Cerebellar cortex (tissue), 1 donor: ENCODE measurements at regions not wholly inside any gene's neighbourhood (a gene's known extent, or its start where the extent isn't known, plus 50 kb on each side); places are given as distances from the start of the nearest gene placed in this dataset.

Experiments
- DNase-seq: peaks from one replicate; pipeline ENCODE4 v3.0.0-alpha.2; 2015; ENCODE audit warnings: low spot score

DNA sequence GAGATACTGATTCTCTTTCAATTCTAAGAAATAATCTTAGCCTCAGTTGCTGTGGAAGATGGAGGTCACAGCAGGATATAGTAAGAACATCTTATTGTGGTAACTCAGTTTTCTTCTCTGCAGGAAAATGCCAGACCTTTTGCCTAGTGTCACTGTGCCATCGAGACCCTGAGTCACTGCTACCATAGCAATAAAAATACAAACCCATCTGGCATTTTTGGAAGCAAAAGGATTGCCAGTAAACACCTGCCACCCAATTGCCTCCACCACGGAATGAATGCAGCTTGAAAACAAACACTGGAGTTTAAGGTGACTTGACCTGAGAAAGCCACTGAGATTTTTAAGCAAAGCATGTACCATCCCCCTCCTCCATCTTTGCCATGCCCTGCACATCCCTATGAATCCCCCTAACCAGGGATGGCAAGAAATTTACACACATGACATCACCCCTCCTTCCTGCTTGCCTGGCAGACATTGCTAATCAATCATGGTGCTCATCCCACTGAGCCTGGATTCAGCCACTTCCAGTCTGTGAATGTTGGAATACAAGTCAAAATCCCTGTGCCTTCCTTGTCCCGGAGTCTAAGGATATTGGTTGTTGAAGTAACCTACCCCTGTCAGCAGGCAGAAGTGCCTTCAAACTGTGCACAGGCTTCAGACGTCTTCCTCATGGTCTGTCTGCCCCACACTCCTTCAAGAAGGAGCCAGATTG lies 59.6 kb upstream of the MAMLD1 start:
- DNase-seq: no peak

DNA sequence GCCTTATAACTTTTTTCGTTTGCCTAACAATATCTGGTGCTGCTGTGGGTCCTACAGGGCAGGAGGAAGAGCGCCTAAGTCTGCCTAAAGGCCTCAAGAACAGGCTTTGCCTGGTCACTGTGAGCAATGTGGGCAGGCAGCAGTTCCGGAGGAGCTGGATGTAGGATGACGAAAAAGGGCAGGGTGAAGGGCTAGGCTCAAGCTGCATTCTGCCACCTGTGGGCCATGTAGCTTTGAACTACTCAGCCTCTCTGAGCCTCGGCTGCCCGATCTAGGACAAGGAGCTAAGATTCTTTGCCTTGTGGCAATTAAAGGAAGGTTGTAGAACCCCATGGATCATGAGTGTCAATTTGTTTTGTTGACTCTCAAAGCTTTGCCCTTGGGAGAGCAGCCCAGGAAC lies 57.1 kb upstream of the MAMLD1 start:
- no peak for DNase-seq

DNA sequence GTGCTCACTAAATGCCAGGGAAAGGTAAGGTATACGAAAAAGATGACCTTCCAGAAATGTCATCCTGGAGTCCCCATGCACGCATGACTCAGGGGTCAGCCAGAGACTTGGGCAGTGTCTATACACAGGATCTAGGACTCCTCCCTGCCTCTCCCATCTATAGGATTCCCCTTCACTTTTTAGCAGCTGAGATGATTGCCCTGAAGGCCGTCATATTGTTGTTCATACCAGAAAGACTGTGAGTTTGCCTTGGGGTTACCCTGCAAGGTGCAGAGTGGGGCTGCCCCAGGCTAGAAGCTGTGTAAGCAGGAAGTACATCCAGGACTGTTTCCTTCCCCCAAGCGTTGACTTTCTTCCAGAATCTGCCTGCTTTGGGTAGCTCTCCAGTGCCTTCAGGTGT lies 55.1 kb upstream of the MAMLD1 start:
- no peak for DNase-seq

- no peak for DNase-seq
Observed at GRCh38 chrX:150308532-150309157, 54.5 kb upstream of the MAMLD1 start.

DNA sequence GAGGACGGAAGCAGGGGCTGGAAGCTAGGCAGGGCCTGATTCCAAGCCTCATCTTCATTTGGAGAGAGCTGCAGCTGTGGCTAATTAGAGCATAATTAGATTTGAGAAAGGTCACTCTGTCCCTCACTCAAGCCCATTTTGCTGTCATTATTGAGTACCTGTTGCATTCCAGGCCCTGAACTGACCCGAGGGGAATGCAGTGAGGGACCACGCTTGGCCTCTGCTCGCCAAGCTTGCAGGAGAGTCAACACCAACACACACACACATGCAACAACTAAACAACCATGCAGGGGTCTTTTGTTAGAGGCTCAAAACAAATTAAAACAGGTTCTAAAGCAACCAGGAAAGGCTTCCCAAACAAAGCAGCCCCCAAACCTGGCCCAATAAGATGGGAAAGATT lies 52.7 kb upstream of the MAMLD1 start:
- DNase-seq: no peak

- no peak for DNase-seq
Observed at GRCh38 chrX:150310881-150311280, 52.2 kb upstream of the MAMLD1 start.

DNA sequence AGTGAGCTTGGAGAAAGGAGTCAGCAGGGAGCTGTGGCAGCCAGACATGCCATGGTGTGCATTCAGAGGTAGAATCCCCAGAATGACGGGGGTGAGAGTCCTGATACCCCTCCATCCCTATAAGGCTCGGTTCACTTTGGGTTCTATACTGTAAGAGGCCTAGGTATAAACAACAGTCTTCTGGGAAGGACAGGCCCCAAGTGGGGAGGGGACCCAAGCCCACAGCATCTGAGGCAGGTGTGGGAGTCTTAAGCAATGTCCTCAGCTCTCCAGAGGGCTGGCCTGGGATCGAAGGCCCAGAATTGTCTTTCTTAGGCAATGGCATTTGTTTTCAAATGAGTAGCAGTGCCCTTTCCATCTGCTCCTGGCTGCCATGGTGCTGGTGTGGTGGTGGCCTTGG lies 50.2 kb upstream of the MAMLD1 start:
- DNase-seq: no peak
